ENCODE measurements at regions not wholly inside any gene's neighbourhood (a gene's known extent, or its start where the extent isn't known, plus 50 kb on each side); places are given as distances from the start of the nearest gene placed in this dataset.
"Not testable (repeated sequence)": the region's sequence is repeated elsewhere in the genome, so short reads cannot be mapped to it uniquely, and the experiment has no call there.

- DNase-seq: no peak
Measured at GRCh38 chr3:3686907-3687648, 112.2 kb upstream of the LRRN1 start.

DNA sequence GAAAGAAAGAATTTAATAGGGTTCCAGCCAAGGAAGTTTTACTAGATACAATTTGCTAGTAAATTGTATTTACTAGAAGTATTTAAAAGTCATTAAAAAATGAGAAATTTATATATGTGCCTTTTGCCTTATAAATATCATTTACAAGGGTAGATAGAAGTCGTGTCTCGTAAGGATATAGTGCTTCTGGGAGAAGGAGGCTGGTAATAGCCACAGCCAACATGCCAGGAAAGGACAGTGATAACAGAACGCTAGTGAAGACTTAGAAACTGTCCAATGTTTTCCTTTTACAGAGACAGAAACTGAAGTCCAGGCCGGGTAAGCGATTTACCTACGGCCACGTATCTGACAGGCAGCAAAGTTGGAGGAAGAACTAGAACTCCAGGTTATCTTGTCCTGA, 113.5 kb upstream of the LRRN1 start:
- no peak for DNase-seq

- no peak for DNase-seq
Measured at GRCh38 chr3:3683261-3683660, 116.0 kb upstream of the LRRN1 start.

DNA sequence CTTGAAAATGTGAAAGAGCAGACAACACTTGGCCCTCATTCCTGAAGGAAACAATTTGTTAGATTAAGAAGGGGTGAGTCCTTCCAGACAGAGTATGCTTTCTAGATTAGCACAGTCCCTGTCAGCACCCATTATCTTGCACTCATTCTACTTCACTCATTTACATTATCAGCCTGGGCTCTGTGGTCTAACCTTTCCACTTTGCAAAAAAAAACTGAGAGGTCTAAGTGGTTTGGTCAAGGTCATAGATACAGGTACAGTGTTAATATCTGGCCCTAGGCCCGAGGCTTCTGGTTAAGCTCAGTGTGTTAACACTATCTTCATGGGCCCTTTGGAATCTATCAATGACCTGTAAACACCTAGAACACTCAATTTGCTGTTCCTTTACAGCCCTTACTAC, 123.4 kb upstream of the LRRN1 start:
- no peak for DNase-seq

DNA sequence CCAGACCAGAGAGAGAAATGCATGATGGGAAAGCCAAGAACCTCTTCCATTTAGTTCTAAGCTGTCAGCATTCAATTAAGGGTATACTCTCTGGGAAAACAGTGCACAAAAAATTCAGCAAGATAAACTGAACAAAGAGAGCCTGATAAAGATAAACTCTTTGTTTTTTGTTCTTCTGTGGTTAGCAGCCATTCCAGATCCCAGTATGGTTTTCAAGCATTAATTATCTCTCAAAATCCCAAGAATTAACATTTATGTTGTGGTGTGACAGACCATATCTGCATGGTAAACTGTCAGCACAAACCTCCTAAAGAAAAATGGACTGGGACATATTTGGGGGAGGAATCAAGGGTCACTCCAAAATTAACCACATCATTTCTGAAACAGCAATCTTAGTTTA, 124.0 kb upstream of the LRRN1 start:
- DNase-seq: no peak

DNA sequence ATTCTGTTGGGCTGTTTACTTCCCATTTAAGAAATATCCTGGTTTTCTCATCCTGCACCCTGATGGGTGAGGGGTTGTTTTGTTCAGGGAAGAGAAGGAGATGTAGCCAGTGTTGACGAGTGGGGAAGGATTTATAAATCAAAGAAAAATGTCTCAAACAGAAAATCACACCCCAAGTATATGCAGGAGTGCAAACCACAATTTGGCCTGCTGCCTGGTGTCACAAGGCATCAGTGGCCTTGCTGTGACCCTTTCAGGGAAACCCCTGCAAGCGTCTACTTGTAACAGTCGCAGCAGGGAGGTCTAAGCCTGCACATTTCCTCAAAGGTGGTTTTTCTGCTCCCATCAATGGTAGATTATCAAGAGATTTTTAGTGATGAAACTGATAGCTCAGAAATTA, 132.6 kb upstream of the LRRN1 start:
- DNase-seq: peak in 2 of 3 donors; percentile 7 to 15

DNA sequence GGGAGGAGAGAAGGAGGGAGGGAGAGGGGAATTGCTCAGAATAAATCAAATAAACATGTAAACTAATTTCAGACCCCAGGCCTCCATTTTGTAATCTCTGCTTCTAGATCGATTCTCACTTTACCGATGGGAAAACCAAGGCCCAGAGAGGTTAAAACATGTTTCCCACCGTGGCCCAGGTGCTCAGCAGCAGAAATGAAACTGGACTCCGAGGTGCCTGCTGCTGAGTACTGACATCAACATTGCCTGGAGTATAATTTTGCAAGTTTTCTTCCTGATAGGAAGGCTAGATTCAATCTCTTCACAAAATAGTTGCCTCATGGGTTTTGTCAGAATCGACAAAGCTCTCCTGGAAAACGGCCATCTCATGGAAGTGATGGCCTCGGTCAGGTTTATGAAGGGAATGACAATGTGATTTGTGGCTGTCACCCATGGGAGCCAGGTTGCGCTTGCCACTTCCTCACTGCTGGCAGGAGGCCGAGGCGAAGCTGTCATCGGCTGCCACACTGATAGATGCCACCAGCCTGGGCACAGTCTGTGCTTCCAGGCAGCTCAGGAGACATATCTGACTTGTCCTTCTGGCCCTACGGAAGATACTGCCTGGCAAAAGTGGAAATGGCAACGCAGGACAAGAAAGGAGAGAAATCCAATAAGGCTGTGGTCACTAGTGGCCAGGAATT, 133.1 kb upstream of the LRRN1 start:
- DNase-seq: peak in 1 of 3 donors; percentile 2

DNA sequence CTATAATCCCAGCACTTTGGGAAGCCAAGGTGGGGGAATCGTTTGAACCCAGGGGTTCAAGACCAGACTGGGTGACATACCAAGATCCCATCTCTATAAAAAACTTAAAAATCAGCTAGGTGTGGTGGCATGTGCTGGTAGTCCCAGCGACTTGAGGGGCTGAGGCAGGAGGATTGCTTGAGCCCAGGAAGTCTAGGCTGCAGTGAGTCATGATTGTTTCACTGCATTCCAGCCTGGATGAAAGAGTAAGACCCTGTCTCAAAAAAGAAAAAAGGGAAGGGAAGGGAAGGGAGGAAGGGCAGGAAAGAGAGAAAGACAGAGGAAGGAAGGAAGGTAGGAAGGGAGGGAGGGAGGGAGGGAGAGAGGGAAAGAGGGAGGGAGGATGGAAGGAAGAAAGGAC, 133.7 kb upstream of the LRRN1 start:
- DNase-seq: no peak

DNA sequence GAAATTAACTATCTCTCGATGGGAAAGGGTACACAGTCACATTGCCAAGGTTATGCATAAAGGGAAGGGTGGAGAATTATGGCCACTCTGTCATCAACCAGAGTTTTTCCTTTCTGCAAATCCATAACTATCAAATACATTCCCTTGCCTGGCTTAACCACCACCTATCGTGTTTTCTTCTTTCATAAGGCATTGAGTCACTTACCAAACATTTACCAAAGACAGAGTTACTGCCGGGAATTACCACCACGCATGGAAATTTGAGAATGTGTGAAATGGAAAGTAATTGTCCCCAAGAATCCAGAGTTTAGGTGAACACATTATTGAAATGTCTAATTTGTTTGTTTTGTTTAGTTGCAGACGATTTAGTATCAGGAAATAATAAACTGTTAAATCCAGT, 134.3 kb upstream of the LRRN1 start:
- no peak for DNase-seq

GRCh38 chr3:3662610-3663009, 136.6 kb upstream of the LRRN1 start:
- DNase-seq: no peak

DNA sequence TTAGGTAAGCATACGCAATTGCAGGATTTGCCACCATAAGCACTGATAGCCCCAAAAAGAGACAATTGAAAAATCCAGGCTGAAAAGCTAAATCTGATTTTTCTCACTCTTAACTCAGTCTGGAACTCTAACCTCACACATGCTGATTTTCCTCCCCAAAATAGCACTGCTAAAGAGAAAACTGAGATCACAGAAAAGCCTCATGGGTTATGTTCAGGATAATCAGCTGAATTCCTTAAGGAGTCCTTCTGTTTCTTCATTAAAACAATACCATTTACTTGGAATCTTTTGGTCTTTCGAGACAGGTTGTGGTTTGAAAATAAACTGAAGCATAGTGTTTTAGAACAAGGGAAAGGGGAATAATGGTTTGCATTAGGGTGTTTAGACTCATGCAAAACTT, 144.3 kb upstream of the LRRN1 start:
- no peak for DNase-seq

- DNase-seq: no peak
Measured at GRCh38 chr3:3648988-3649679, 150.1 kb upstream of the LRRN1 start.

DNA sequence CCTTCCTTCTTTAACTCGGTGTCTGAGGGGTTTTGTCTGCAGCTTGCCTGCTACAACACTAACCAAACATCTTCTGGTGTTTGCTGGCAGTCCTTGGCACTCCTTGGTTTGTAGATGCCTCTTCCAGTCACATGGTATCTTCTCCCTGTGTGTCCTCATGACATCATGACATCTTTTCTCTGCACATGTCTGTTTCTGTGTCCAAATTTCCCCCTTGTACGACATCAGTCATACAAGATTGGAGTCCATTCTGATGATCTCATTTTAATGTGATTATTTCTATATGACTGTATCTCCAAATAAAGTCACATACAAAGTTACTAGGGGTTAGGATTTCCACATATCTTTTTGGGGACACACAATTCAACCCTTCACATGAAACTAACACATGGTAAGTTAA, 152.3 kb upstream of the LRRN1 start:
- DNase-seq: peak; percentile 23 to 64 (median 50)

DNA sequence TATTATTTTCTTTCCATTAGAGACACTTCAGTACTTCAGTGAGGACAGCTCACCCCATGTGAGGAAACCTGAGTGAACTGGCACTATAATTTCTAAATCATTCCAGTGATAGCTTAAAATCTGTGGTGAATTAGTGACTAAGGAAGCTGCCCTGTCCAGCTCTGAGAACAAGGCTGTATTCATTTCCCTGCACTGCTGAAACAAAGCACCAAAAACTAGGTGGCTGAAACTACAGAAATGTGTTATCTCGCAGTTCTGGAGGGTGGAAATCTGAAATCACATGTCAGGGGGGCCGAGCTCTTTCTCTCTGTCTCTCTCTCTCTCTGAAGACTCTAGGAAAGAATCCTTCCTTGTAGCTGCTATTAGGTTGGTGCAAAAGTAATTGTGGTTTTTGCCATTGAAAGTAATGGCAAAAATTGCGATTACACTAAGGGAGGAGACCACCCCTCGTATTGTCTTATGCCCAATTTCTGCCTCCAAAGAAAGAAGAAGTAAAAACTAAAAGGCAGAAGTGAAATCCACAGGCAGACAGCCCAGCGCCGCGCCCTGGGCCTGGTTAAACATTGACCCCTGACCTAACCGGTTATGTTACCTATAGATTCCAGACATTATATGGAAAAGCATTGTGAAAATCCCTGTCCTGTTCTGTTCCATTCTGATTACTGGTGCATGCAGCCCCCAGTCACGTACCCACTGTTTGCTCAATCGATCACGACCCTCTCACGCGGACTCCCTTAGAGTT, 153.0 kb upstream of the LRRN1 start:
- DNase-seq: not testable (repeated sequence)

GRCh38 chr3:3641877-3642455, 157.3 kb upstream of the LRRN1 start:
- no peak for DNase-seq

GRCh38 chr3:3639078-3639477, 160.2 kb upstream of the LRRN1 start:
- no peak for DNase-seq

- no peak for DNase-seq
Measured at GRCh38 chr3:3636815-3637214, 162.4 kb upstream of the LRRN1 start.

- no peak for DNase-seq
Measured at GRCh38 chr3:3635109-3635508, 164.1 kb upstream of the LRRN1 start.

DNA sequence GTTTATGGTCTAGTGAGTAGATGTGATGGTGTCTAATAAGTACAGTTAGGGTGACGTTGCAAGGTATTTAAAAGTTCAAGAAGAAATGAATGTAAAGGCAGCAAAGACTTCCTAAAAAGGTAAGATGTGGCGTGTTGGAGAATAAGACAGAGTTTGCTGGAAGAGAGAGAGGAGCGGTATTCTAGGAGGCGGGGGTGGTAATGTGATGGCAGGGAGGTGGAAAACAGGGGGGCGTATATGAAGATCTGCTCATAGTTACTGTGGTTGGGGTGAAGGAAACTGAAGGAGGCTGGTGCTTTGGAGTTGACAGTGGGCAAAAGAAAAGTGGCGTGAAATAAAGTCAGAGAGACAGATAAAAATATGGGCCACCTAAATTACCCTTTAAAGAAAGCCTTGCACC, 164.9 kb upstream of the LRRN1 start:
- no peak for DNase-seq

GRCh38 chr3:3633761-3634160, 165.5 kb upstream of the LRRN1 start:
- DNase-seq: no peak

DNA sequence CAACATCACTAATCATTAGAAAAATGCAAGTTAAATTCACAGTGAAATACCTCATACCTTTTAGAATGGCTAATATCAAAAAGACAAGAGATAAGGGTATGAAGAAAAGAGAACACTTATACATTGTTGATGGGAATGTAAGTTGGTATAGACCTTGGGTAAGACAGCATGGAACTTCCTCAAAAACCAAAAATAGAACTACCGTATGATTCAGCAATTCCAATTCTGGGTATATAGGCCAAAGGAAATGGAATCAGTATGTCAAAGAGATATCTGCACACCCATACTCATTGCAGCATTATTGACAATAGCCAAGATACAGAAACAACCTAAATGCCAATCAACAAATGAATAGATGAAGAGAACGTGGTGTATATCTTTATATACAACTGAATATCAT, 166.8 kb upstream of the LRRN1 start:
- peak; percentile 27 to 63 (median 61) for DNase-seq

DNA sequence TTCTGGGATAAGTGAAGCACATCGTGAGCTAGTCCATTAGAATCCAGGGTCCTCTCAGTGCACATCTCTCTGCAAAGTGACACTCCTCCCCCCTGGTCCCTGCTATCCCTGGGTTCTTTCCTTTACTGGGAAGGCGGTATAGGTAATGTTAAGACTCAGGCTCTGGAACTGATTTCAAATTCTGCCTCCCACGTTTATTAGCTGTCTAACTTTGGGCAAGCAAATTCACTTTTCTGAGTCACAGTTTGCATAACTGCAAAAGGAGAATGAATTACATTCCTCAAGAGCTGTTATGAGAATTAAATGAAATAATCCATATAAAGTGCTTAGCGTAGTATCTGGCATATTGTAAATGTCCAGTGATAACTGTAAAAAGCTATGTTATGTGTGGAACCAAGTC, 168.1 kb upstream of the LRRN1 start:
- DNase-seq: no peak

GRCh38 chr3:3629911-3630310, 169.3 kb upstream of the LRRN1 start:
- DNase-seq: no peak

Measured in suppressor macrophage treated with lipopolysaccharide for 1 hour (primary cell).